HG03558 (cell line): ENCODE measurements at regions not wholly inside any gene's neighbourhood (a gene's known extent, or its start where the extent isn't known, plus 50 kb on each side); places are given as distances from the start of the nearest gene placed in this dataset.

ENCODE experiments used
- ATAC-seq: cut with Tn5 transposase; IDR thresholded peaks from one replicate; pipeline ENCODE4 v1.9.1; 2021; ENCODE audit warnings: moderate number of reproducible peaks; ENCODE audit not compliant: unreplicated experiment; ENCODE audit errors: extremely low read depth

DNA sequence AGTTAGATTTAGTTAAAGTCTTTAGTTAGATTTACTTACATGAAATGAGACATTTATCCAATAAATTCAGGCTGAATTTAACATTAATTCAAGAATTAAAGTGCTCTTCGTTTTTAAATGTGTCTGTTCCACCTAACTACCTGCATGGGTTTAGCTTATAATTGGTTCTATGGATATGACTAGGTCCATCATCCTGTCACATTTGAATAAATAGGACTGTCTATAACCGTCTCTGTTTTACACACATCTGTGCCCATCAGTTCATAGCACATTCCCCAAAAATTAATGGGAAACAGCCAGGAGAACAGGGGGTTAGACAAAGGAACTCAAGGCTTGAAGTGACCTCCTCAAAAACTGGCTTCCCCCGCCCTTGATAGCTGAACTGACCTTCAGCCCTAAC, 219.6 kb downstream of the MRPL39 start:
- ATAC-seq: no peak

DNA sequence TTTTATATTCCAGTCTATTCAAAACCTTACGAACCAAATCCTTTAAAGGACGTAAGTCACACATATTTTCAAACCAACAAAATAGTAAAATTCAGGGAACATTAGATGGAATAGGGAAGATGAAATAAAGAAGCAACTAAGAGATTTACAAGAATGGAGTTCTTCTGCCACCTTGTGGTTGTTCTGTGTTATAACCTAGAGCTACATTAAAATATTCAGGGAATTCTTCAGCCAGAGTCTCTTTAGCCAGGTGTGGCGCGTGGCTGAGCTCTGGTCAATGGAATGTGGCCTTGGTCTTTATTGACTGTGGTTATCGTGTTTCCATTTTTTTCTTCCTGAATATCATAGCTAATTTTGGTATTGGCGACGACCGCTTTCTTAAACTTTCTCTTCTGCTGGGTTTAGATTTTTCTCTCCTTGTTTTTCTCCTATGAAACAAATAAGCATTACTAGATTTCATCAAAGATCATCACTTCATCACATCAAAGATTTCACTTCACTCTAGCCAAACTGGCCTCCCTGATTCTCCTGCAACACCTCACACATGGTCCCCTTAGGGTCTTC, 221.3 kb downstream of the MRPL39 start:
- no peak for ATAC-seq

DNA sequence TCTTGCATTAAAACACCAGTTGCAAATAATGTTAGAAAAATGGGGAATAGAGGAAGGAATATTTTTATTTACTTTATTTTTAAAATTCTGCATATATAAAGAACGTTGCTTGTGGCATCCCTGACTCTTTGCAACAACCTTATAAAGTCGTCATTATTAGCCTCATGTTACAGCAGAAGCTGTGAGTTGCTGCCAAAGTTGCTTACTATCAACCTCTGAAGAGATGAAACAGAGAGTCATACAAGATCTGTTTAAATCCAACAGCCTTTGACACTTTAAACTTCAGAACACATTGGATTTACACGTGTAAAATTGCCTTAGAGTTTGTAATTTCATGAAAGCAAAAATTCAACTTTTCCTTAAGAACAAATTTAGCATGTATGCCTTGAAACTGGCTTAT, 221.9 kb downstream of the MRPL39 start:
- no peak for ATAC-seq

DNA sequence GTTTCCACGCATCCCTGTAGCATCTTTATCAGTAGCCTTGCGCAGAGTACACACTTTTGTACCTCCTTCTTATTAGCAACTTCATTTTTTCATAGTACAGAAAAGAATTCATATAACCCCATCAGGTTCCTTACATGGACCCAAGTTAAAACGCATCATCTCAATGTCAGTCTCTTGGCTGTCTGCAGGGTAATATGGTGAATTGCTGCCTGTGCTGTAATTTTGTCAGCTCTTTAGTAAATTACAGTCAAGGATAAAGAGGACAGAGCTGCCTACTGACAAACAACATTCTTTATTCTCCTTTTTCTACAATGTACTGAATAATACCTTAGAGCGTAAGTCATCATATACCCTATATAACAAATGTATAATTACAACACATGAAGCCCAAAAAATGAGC, 222.5 kb downstream of the MRPL39 start:
- no peak for ATAC-seq

DNA sequence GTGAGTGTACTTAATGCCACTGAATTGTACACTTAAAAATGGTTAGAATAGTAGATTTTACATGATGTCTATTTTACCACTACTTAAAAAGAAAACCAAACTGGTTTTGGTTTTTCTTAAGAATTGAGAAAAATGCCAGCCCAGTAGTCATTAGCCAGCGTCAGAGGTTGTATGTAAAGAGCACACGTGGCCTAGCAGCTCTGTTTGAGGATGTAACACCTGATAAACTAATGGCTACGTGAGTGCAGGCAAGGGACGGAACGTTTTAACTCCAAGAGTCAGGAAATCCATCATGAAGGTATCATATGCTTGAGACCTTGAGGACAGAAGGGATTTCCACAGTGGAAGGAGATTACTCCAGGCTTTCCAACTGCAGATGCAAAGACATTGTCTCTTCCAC, 223.7 kb downstream of the MRPL39 start:
- ATAC-seq: no peak

DNA sequence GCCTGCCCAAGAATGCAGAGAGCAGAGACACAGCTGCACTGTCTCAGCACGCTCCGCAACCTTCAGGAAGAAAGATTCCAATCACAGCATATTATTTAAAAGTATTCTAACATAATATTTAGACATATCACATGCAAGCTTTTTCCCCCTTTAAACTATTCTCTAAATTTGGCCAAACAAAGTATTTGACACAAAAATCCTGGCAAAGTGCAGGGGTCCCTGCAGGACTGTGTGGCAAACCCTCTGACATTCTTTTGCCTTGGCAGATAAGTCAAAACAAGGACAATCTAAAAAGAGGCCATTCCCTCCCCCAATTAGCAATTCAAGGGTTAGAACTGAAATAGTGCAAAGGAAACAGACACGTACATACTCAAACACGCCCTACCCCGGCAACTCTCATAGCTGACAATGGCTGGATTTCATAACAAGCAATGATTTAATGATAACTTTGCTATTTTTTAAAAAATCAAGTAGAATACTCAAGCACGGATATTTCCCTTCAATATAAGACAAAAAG, 225.3 kb downstream of the MRPL39 start:
- no peak for ATAC-seq

DNA sequence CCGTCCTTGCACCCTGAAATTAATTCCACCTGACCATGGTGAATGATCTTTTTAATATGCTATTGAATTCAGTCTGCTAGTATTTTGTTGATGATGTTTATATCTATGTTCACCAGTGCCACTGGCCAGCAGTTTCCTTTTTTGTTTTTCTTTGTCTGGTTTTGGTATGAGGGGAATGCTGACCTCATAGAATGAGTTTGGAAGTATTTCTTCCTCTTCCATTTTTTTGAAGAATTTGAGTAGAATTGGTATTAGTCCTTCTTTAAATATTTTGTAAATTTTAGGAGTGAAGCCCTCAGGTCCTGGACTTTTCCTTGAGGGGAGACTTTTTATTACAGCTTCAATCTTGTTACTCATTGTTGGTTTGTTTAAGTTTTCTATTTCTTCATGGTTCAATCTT, 231.6 kb downstream of the MRPL39 start:
- ATAC-seq: no peak

DNA sequence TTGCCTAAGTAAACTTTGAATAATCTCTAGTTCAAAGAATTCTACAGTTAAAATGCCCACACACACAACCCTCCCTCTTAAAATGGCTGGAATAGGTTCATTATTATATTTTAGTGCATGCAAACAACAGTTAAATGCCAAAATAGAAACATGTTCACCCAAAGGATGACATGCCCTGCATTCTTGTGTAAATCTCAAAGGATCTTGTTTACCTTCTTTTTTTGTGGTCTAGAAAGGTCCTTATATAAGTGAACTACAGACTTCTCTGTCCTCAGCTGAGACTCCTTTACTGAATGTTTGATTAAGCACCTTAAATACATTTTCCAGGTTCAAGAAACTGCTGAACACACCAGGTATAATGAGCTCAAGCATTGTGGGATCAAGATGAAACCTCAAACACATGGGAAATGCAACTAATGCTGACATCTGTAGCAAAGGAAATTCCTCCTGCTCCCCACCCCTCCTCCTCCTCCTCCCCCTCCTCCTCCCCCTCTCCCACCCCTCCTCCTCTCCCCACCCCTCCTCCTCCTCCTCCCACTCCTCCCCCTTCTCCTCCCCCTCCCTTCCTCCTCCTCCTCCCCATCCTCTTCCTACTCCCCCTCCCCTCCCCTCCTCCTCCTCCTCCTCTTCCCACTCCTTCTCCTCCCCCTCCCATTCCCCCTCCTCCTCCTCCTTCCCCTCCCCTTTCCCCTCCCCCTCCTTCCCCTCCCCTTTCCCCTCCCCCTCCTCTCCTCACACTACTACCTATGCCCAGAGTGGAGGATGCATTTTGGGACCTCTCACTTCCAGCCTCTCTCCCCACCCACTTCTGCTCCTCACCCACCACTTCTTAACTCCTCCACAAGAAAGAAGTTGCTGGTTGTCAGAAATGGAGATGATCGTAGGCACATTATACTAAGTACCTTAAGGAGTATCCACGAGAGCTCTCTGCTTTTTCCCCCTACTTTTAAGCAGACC, 233.9 kb downstream of the MRPL39 start:
- ATAC-seq: no peak

DNA sequence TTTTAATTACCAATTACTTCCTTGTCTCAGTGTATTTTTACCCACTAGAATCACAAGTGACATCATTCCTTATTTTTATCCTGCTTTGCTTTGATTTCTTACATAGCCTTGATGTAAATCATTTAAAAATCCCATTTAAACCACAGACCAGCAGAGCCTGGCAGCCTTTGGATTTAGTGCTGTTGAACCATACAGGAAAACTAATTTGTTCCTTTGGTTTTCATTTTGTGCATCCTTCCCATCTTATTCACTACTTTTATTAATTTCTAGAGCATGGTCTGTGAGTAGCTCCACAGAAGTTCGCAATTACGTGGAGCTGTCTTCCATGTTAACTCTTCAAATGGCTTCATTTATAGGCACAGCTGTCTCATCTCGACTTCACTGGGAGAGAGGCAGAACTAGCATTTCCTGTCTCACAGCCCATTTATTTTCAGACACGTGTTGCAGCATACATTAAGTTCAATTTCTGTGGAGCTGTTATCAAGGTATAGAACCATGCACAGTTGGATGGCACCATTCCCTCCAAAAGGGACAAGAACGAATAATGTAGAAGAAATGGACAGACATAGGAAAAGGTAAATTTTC, 235.3 kb downstream of the MRPL39 start:
- ATAC-seq: no peak

DNA sequence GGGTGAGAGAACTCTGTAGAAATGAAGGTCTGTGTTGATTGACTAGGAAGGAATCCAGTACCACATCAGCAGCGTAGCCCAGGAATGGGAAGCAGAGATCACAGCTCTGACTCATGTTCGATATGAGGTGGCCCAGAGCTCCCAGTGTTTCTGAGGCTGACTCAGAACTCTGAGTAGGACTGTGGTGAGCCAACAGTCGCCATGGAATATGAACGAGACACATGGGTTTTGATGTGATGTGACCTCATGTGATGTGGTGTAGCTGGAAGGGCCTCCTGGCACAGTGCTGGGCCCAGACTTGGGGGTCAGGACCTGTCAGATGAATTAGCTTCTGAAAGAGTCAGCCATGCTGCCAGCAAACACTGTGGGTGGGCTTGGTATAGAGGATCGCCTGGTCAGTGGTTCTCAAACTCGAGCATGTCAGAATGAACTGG, 237.0 kb downstream of the MRPL39 start:
- no peak for ATAC-seq

DNA sequence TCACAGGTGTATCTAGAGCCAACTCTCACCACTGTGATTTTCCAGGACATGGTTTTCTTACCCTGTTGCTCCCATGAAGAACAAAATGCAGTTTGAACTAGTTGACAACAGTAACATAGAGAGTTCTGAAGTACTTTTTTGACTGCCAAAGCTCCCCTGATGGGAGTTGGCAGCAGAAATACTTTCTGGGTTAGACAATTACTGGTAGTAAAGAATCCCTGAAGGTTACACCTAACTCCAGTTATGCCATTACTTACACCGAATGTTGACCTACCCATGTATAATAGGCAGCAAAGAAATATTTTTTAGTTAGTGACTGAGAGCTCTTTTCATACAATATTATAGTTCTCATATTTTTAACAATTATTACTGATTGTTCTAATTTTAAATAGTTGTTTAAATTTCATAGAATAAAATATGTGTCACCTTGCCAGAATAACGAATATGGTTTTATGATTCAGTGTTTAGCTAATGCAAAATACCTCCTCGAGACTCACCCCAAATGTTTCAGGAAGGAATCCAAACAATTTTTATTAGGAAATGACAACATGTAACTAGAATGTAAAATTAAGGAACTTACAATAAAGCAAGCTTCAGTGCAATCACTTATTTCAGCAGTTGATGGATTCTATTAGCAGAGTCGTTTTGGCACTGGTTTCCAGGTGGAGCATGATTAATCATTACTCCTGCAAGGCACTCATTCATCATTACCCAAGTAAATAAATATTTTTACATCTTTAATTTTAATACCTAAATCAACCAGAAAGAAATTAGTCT, 237.6 kb downstream of the MRPL39 start:
- ATAC-seq: no peak

DNA sequence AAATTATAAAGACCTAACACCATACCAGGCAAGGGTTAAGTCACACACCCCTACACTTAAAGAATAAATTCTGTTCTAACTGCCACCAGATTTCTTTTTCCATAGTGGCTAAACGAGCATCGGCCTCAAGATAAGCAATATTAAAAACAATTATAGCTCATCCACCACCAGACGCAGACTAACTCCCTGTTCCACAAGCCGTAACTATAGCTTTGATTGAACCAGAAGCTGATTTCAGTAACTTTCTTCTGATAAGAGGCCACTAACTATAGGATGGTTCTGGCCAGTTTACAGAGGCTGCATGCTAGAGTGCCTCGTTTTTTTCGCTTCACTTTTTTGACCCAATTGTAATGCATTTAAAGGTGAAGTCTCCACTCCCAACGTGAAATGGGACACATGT, 238.8 kb downstream of the MRPL39 start:
- ATAC-seq: no peak

DNA sequence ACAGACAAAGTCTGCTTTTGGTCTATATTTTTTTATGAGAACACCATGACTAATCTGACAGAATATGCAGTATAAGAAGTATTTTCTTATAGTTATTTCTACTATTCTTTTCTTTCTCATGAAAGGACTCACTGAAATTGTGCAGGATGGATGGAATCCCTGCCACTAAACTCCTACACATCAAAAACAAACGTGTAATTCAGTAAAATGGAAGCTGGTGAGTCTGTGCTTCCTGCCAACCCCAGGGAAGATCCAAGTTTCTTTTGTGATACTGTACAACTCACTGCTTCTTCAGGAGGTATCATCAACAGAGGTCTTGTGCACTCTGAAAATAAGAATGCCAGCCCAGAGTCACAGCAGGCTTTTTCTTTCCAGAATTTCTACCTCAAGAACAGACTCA, 241.2 kb downstream of the MRPL39 start:
- no peak for ATAC-seq

DNA sequence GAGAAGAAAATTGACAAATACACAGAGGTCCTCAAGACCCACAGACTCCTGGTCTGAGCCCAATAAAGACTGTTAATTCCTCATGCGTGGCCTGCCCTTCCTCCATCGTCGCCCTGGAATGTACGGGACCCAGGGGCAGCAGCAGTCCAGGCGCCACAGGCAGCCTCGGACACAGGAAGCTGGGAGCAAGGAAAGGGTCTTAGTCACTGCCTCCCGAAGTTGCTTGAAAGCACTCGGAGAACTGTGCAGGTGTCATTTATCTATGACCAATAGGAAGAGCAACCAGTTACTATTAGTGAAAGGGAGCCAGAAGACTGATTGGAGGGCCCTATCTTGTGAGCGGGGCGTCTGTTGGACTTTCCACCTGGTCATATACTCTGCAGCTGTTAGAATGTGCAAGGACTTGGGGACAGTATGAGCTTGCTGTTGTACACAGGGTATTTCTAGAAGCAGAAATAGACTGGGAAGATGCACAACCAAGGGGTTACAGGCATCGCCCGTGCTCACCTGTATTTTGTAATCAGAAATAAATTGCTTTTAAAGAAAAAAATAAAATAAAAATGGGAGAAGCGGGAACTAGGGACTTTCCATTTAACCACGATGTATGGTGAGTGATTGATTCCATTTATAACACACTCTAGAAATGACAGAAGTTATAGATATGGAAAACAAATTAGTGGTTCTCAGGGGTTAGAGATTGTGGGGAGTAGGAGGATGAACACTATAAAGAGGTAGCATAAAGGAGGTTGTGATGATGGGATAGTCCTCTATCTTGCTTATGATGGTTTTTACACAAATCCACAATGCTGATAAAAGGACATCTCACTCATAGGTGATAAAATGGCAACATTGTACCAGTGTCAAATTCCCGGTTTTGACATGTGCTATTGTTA, 244.7 kb downstream of the MRPL39 start:
- no peak for ATAC-seq

DNA sequence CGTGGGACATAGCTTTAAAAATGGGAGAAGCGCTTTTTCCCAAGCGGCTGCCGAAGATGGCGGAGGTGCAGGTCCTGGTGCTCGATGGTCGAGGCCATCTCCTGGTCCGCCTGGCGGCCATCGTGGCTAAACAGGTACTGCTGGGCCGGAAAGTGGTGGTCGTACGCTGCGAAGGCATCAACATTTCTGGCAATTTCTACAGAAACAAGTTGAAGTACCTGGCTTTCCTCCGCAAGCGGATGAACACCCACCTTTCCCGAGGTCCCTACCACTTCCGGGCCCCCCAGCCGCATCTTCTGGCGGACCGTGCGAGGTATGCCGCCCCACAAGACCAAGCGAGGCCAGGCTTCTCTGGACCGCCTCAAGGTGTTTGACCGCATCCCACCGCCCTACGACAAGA, 245.5 kb downstream of the MRPL39 start:
- no peak for ATAC-seq

DNA sequence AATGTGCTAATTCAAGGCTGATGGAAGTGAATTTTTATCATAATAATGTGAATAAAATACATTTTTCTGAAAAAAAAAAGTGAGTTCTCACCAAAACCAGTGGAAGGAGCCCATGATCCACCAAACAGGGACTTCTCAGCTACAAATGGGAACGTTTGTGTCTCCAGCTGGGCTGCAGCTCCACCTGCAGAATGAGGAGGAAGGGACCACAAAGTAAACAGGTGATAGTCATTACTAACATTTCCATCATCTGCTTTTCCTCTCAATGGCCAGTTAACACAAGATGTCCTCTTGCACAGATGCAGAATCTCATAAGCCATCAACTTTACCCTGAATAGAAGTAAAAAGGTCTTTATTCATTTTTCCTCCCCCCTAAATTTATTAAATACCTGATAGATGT, 246.2 kb downstream of the MRPL39 start:
- ATAC-seq: no peak

DNA sequence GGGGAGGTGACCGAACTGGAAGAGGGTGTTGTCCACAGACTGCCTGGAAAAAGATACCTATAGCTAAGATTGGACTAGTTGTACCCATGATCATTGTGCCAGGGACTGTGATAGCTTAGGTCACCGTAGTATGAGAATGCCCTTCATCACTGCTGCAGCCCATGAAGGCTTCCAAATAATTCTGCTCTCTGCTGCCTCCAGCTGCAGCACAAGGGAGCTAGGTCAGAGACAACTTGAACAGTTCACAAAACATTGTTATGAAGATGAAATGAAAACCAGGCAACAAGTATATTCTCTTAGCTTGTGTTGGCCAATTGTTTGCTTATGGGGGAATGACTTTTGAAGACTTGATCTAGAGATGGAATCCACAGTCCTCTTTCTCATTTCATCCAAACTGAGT, 246.7 kb downstream of the MRPL39 start:
- no peak for ATAC-seq

DNA sequence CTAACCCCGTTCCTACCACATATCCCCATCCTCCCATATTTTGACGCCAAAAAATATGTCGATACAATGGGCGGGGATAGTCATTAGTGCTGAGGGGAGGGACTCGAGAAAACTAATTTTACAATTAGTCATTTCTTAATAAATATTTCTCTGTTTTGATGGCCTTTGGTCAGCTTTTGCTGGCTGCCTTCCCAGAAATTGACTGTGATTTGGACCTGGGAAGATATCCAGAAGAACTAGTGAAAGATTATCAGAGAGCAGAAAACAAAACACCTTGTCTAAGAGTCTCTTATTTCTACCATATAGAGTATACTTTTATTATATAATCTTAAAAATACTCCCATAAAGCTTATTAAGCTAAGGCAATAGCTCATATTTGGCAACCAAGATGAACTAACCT, 247.6 kb downstream of the MRPL39 start:
- ATAC-seq: no peak

DNA sequence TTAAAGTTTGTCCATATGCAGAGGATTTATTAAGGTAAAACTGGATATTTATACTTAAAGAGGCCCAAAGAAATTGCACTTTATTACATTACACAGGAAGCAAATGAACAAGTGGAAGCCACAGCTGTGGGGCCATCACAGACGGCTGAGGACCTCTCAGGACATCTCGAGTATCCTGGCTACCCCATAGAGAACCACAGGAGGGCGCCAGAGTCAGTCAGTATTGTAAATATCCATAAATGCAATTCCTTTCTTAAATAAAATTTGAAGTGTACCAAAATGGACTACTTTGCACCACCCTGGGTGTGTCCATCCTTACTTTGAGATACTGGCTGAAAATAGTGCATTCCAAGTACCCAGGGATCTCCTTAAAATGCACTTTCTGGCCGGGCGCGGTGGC, 257.2 kb downstream of the MRPL39 start:
- ATAC-seq: no peak
